ENCODE measurements at regions not wholly inside any gene's neighbourhood (a gene's known extent, or its start where the extent isn't known, plus 50 kb on each side); places are given as distances from the start of the nearest gene placed in this dataset.

GRCh38 chr7:109695419-109695818 lies 1125.7 kb downstream of the DNAJB9 start:
- TF ChIP-seq CTCF (IDR thresholded peaks at IDR 0.05; ENCODE audit: low read length), result no peak
- no peak for TF ChIP-seq EZH2 (IDR thresholded peaks at IDR 0.05; ENCODE audit: borderline replicate concordance, low read length)
